CD4-positive, alpha-beta T cell (primary cell): ENCODE measurements at regions not wholly inside any gene's neighbourhood (a gene's known extent, or its start where the extent isn't known, plus 50 kb on each side); places are given as distances from the start of the nearest gene placed in this dataset.

Source experiments
- ATAC-seq: fragments of 200-7000 bp; cut with Tn5 transposase; one replicate; pipeline ENCODE4 v1.10.0; 2022; ENCODE audit warnings: mild to moderate bottlenecking; ENCODE audit not compliant: poor library complexity
- CTCF ChIA-PET: fragments of 350-600 bp; sonication (Branson Sonifier 250); formaldehyde crosslinking; loops from one replicate; lab custom pipeline; 2021; ENCODE audit warnings: antibody characterized with exemption, inconsistent platforms; lab: Charles Lee
- POLR2A ChIA-PET: fragments of 350-600 bp; sonication (Branson Sonifier 250); formaldehyde crosslinking; loops from one replicate; lab custom pipeline; 2021; ENCODE audit warnings: antibody characterized with exemption, inconsistent platforms; lab: Charles Lee
- DNase-seq, 14 experiments: peaks; one replicate each; pipeline ENCODE4 v3.0.0-alpha.2; 2013 to 2020; ENCODE audit warnings: mixed read lengths in 2 of 14
- H3K27ac ChIP-seq, 2 donors: one replicate each; pipeline versions ENCODE4 v1.5.1 to v1.7.0; 2013; ENCODE audit warnings: low read length in 2 of 2, low read depth in 1 of 2, mild to moderate bottlenecking in 1 of 2
- H3K27me3 ChIP-seq, 2 experiments: 1 replicate in 1 of 2; 2 replicates in 1 of 2; pipeline versions ENCODE4 v1.6.1 to v1.7.0; 2013; ENCODE audit warnings: low read length in 2 of 2, control low read depth in 1 of 2, mild to moderate bottlenecking in 1 of 2, moderate library complexity in 1 of 2; ENCODE audit not compliant: insufficient read depth in 2 of 2, control insufficient read depth in 1 of 2
- H3K36me3 ChIP-seq: one replicate; pipeline ENCODE4 v1.6.1; 2013; ENCODE audit warnings: low read length, control low read depth; ENCODE audit not compliant: insufficient read depth
- H3K4me1 ChIP-seq: one replicate; pipeline ENCODE4 v1.6.1; 2013; ENCODE audit warnings: low read length, control low read depth; ENCODE audit not compliant: insufficient read depth
- H3K4me3 ChIP-seq: one replicate; pipeline ENCODE4 v1.5.1; 2013; ENCODE audit warnings: mild to moderate bottlenecking, low read length, moderate library complexity
- H3K9me3 ChIP-seq, 2 experiments: 1 replicate in 1 of 2; 2 replicates in 1 of 2; pipeline versions ENCODE4 v1.6.1 to v1.7.0; 2013; ENCODE audit warnings: low read length in 2 of 2, mild to moderate bottlenecking in 2 of 2, control low read depth in 1 of 2, moderate library complexity in 1 of 2; ENCODE audit not compliant: control insufficient read depth in 1 of 2, insufficient read depth in 1 of 2
- H3K27ac Mint-ChIP-seq: one replicate; pipeline ENCODE4 v1.8.0; 2020; ENCODE audit warnings: mixed read lengths
- H3K27me3 Mint-ChIP-seq: one replicate; pipeline ENCODE4 v1.8.0; 2021; ENCODE audit warnings: mixed read lengths
- H3K36me3 Mint-ChIP-seq: one replicate; pipeline ENCODE4 v1.8.0; 2021; ENCODE audit warnings: low read depth, mixed read lengths
- H3K4me1 Mint-ChIP-seq: one replicate; pipeline ENCODE4 v1.8.0; 2021; ENCODE audit warnings: low read depth, mixed read lengths
- H3K4me3 Mint-ChIP-seq: one replicate; pipeline ENCODE4 v1.8.0; 2020; ENCODE audit warnings: mild to moderate bottlenecking, mixed read lengths
- H3K9me3 Mint-ChIP-seq: one replicate; pipeline ENCODE4 v1.8.0; 2020; ENCODE audit warnings: mixed read lengths
- intact Hi-C, 2 experiments: fragments of 100-400 bp; cut with DNase I in 1 of 2; cut with micrococcal nuclease in 1 of 2; formaldehyde crosslinking; loops; one replicate each; pipeline versions ENCODE4 v1.15.1 to v1.9.0; 2023 to 2025; cut with DNase I, micrococcal nuclease
- TF ChIP-seq, protein P1 (sequence below): fragments of 200-600 bp; IDR thresholded peaks from one replicate; pipeline ENCODE4 v1.8.0; 2022; ENCODE audit warnings: antibody characterized with exemption, mild to moderate bottlenecking

DNA sequence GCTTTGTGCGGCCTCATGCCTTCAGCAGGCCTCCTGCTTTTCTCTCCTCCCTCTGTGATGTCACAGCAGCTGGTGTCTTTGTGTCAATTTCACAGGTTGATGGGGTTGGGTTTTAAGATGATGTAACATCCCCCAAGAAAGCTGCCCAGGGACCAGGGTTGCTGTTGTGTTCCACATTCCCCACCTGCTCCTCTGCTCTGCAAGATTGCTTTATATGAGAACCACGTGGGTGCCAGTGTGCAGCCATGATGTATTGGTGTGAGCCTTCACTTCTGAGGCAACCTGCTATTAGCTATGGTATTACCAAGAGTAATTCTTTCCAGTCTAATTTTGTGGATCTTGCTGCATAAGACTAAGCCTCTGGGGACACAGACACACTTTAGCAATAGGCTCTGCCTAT lies 213.0 kb upstream of the ADAMTS16 start:
- intact Hi-C loops = no loop called here
- Mint-ChIP-seq H3K4me3 (no peak overlapping the region), H3K27ac (no peak overlapping the region), H3K27me3 (no peaks in the 10 kb centered on the region), H3K36me3 (no peaks in the 10 kb centered on the region), H3K9me3 (peaks cover 2% of the 10 kb centered on the region), H3K4me1 (no peaks in the 10 kb centered on the region)
- H3K9me3 ChIP-seq = no peaks in the 10 kb centered on the region
- no peaks in the 10 kb centered on the region for H3K4me1 ChIP-seq
- H3K4me3 ChIP-seq = no peak overlapping the region
- no peaks in the 10 kb centered on the region for H3K27me3 ChIP-seq
- ATAC-seq (no peak), DNase-seq (no peak)
- H3K27ac ChIP-seq = no peak overlapping the region
- POLR2A ChIA-PET = no interaction called here
- TF ChIP-seq, protein P1, sequence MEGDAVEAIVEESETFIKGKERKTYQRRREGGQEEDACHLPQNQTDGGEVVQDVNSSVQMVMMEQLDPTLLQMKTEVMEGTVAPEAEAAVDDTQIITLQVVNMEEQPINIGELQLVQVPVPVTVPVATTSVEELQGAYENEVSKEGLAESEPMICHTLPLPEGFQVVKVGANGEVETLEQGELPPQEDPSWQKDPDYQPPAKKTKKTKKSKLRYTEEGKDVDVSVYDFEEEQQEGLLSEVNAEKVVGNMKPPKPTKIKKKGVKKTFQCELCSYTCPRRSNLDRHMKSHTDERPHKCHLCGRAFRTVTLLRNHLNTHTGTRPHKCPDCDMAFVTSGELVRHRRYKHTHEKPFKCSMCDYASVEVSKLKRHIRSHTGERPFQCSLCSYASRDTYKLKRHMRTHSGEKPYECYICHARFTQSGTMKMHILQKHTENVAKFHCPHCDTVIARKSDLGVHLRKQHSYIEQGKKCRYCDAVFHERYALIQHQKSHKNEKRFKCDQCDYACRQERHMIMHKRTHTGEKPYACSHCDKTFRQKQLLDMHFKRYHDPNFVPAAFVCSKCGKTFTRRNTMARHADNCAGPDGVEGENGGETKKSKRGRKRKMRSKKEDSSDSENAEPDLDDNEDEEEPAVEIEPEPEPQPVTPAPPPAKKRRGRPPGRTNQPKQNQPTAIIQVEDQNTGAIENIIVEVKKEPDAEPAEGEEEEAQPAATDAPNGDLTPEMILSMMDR = no peak
- no peaks in the 10 kb centered on the region for H3K36me3 ChIP-seq
- CTCF ChIA-PET = no interaction called here

DNA sequence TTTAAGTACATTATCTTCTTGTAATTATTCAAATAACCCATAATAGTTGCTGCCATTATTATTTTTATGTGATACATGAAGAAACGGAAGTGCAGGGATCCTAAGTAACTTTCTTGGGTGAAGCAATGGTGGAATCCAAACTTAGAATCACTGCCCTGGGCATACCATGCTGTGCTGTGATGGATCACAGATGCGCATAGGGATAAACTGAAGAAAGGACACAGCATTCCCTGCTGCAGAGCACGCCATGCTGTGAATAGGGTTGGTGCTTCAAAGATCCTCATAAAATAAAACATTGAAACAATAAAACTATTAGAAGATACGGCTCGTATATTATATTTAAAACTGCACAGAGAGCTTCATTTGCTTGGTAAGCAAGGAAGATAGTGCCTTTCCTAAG lies 211.7 kb upstream of the ADAMTS16 start:
- ATAC-seq (no peak), DNase-seq (no peak)
- H3K4me1 Mint-ChIP-seq = no peaks in the 10 kb centered on the region
- H3K9me3 ChIP-seq = no peaks in the 10 kb centered on the region
- H3K27me3 ChIP-seq = no peaks in the 10 kb centered on the region
- no peak overlapping the region for H3K27ac Mint-ChIP-seq
- H3K4me1 ChIP-seq = no peaks in the 10 kb centered on the region
- POLR2A ChIA-PET = no interaction called here
- H3K36me3 Mint-ChIP-seq = no peaks in the 10 kb centered on the region
- H3K27me3 Mint-ChIP-seq = no peaks in the 10 kb centered on the region
- H3K4me3 Mint-ChIP-seq = no peak overlapping the region
- CTCF ChIA-PET = no interaction called here
- H3K36me3 ChIP-seq = no peaks in the 10 kb centered on the region
- H3K27ac ChIP-seq = no peak overlapping the region
- peaks cover 5% of the 10 kb centered on the region for H3K9me3 Mint-ChIP-seq
- no peak overlapping the region for H3K4me3 ChIP-seq
- TF ChIP-seq, protein P1 = no peak
- intact Hi-C loops = no loop called here

DNA sequence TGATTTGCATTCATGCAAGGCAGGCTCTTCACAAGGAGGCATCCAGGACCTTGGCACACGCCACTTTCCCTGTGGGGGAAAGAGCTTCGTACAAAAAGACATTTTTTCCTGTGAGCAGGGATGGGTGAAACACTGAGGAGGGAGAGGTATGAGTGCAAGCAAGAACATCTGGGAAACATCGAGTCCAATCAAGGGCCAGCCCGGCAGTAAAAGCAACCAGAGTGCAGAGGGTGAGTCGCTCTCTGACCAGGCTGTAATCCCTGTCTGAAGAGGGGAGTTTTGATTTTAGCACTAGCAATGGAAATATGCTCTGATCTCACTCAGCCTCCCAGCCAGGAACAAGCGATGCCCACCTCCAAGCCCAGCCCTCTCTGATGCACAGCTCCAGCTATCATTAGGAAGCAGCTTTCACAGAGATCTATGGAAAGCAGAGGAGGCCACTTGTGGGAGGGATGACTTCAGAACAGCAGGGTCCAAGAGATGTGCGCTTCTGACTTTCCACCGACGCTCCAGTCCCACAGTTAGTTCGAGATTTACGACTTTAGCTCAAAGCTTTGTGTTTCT lies 211.0 kb upstream of the ADAMTS16 start:
- Mint-ChIP-seq H3K27me3 (no peaks in the 10 kb centered on the region), H3K4me1 (no peaks in the 10 kb centered on the region), H3K27ac (no peak overlapping the region), H3K4me3 (no peak overlapping the region), H3K9me3 (peaks cover 5% of the 10 kb centered on the region), H3K36me3 (no peaks in the 10 kb centered on the region)
- TF ChIP-seq, protein P1 = no peak
- no peaks in the 10 kb centered on the region for H3K4me1 ChIP-seq
- ATAC-seq (no peak), DNase-seq (no peak)
- ChIA-PET CTCF (no interaction called here), POLR2A (no interaction called here)
- H3K27ac ChIP-seq = no peak overlapping the region
- H3K36me3 ChIP-seq = no peaks in the 10 kb centered on the region
- no peak overlapping the region for H3K4me3 ChIP-seq
- intact Hi-C loops = no loop called here
- H3K9me3 ChIP-seq = no peaks in the 10 kb centered on the region
- H3K27me3 ChIP-seq = no peaks in the 10 kb centered on the region
